HCT116 (cell line): ENCODE measurements at regions not wholly inside any gene's neighbourhood (a gene's known extent, or its start where the extent isn't known, plus 50 kb on each side); places are given as distances from the start of the nearest gene placed in this dataset.

ENCODE experiments used
- CEBPB ChIP-seq: IDR thresholded peaks from 2 replicates; pipeline ENCODE4 v1.6.1; 2012; ENCODE audit warnings: low read depth
- CTCF ChIP-seq, 3 experiments: fragments of 200-600 bp in 1 of 3; sonication (generic) in 1 of 3; IDR thresholded peaks in 2 of 3; conservative IDR thresholded peaks in 1 of 3; 2 replicates each; pipeline ENCODE4 v1.5.1; 2012 to 2017; ENCODE audit warnings: low read depth in 2 of 3, low read length in 2 of 3, antibody characterized with exemption in 1 of 3, borderline replicate concordance in 1 of 3, control low read depth in 1 of 3, mild to moderate bottlenecking in 1 of 3, mixed read lengths in 1 of 3, mixed run types in 1 of 3, moderate library complexity in 1 of 3; ENCODE audit not compliant: insufficient read depth in 1 of 3
- EGR1 ChIP-seq: IDR thresholded peaks from 2 replicates; pipeline ENCODE4 v1.6.1; 2012; ENCODE audit warnings: low read depth
- MAX ChIP-seq: IDR thresholded peaks from 2 replicates; pipeline ENCODE4 v1.6.1; 2012
- POLR2A ChIP-seq: IDR thresholded peaks from 2 replicates; pipeline ENCODE4 v1.7.0; 2011; ENCODE audit warnings: borderline replicate concordance; ENCODE audit not compliant: insufficient read depth, insufficient read length; ENCODE audit errors: extremely low read depth
- POLR2AphosphoS5 ChIP-seq: IDR thresholded peaks from 2 replicates; pipeline ENCODE4 v1.6.1; 2011; ENCODE audit warnings: mild to moderate bottlenecking, low read depth, low read length, moderate library complexity
- RAD21 ChIP-seq: IDR thresholded peaks from 2 replicates; pipeline ENCODE4 v1.6.1; 2012; ENCODE audit warnings: low read depth, mild to moderate bottlenecking
- SP1 ChIP-seq: IDR thresholded peaks from 2 replicates; pipeline ENCODE4 v1.6.1; 2012; ENCODE audit warnings: low read depth
- SRF ChIP-seq: IDR thresholded peaks from 2 replicates; pipeline ENCODE4 v1.6.1; 2012; ENCODE audit warnings: low read depth
- ZFX ChIP-seq: fragments of 450-650 bp; IDR thresholded peaks from 2 replicates; pipeline ENCODE4 v1.6.1; 2017

GRCh38 chr20:21971436-21971835, 266.0 kb downstream of the PAX1 start:
- TF ChIP-seq ZFX (no peak), POLR2AphosphoS5 (no peak), CTCF (IDR thresholded peaks at IDR 0.05 in 2 of 3, conservative IDR thresholded peaks at IDR 0.05 in 1 of 3; ENCODE audit: borderline replicate concordance in 1 of 3, insufficient read depth in 1 of 3, low read depth in 2 of 3, low read length in 2 of 3) (no peak), MAX (no peak), POLR2A (no peak), RAD21 (no peak), CEBPB (no peak), SP1 (no peak), EGR1 (no peak), SRF (no peak)
